MM.1S (cell line): ENCODE measurements at regions not wholly inside any gene's neighbourhood (a gene's known extent, or its start where the extent isn't known, plus 50 kb on each side); places are given as distances from the start of the nearest gene placed in this dataset.
"Not testable (repeated sequence)": the region's sequence is repeated elsewhere in the genome, so short reads cannot be mapped to it uniquely, and the experiment has no call there.

Source experiments
- DNase-seq: peaks from one replicate; pipeline ENCODE4 v3.0.0-alpha.2; 2015
- H2AFZ ChIP-seq: fragments of 300-600 bp; sonication (generic); 2 replicates; pipeline ENCODE4 v1.6.0; 2016; ENCODE audit warnings: antibody characterized with exemption, low read length
- H3F3A ChIP-seq: fragments of 300-600 bp; sonication (generic); 2 replicates; pipeline ENCODE4 v1.6.1; 2016; ENCODE audit warnings: mild to moderate bottlenecking, antibody characterized with exemption, low read length, moderate library complexity, mixed read lengths; ENCODE audit not compliant: insufficient read depth
- H3K27ac ChIP-seq: fragments of 300-600 bp; sonication (generic); 2 replicates; pipeline ENCODE4 v1.5.1; 2016; ENCODE audit warnings: mild to moderate bottlenecking, low read length
- H3K27me3 ChIP-seq: fragments of 300-600 bp; sonication (generic); replicated peaks from 2 replicates; pipeline ENCODE4 v1.6.0; 2016; ENCODE audit warnings: low read length; ENCODE audit not compliant: insufficient read depth
- H3K36me3 ChIP-seq: fragments of 300-600 bp; sonication (generic); replicated peaks from 2 replicates; pipeline ENCODE4 v1.6.1; 2016; ENCODE audit warnings: mild to moderate bottlenecking, low read length, mixed read lengths; ENCODE audit not compliant: insufficient read depth
- H3K4me1 ChIP-seq: fragments of 300-600 bp; sonication (generic); 2 replicates; pipeline ENCODE4 v1.6.1; 2016; ENCODE audit warnings: low read length, mixed read lengths
- H3K4me2 ChIP-seq: fragments of 300-600 bp; sonication (generic); 2 replicates; pipeline ENCODE4 v1.6.0; 2016; ENCODE audit warnings: low read depth, low read length
- H3K4me3 ChIP-seq: fragments of 300-600 bp; sonication (generic); 2 replicates; pipeline ENCODE4 v1.5.1; 2016; ENCODE audit warnings: low read length, mixed read lengths
- H3K79me2 ChIP-seq: fragments of 300-600 bp; sonication (generic); 2 replicates; pipeline ENCODE4 v1.6.1; 2016; ENCODE audit warnings: mixed run types, low read length, mixed read lengths
- H3K9ac ChIP-seq: fragments of 300-600 bp; sonication (generic); 2 replicates; pipeline ENCODE4 v1.6.1; 2016; ENCODE audit warnings: low read length, mixed read lengths
- H3K9me2 ChIP-seq: fragments of 300-600 bp; sonication (generic); replicated peaks from 2 replicates; pipeline ENCODE4 v1.6.1; 2016; ENCODE audit warnings: mild to moderate bottlenecking, low read length, mixed read lengths; ENCODE audit not compliant: insufficient read depth
- H3K9me3 ChIP-seq: fragments of 300-600 bp; sonication (generic); replicated peaks from 2 replicates; pipeline ENCODE4 v1.6.1; 2016; ENCODE audit warnings: mild to moderate bottlenecking, low read length, mixed read lengths; ENCODE audit not compliant: insufficient read depth
- H4K20me1 ChIP-seq: fragments of 300-600 bp; sonication (generic); 2 replicates; pipeline ENCODE4 v1.6.1; 2016; ENCODE audit warnings: mild to moderate bottlenecking, low read length, moderate library complexity, mixed read lengths; ENCODE audit not compliant: insufficient read depth
- CTCF ChIP-seq: fragments of 300-600 bp; sonication (generic); IDR thresholded peaks from 2 replicates; pipeline ENCODE4 v1.5.1; 2016; ENCODE audit warnings: antibody characterized with exemption, low read length, mixed read lengths
- EZH2 ChIP-seq: fragments of 300-600 bp; sonication (generic); optimal IDR thresholded peaks from 2 replicates; pipeline ENCODE3; 2017; ENCODE audit warnings: low read depth, mild to moderate bottlenecking, antibody characterized with exemption, low read length, mixed read lengths
- EZH2phosphoT487 ChIP-seq: fragments of 300-600 bp; sonication (generic); IDR thresholded peaks from 2 replicates; pipeline ENCODE4 v1.6.1; 2018; ENCODE audit warnings: antibody characterized with exemption, low read length

GRCh38 chr16:85529489-85530369 lies 83.4 kb upstream of the GSE1 start:
- H3K4me2 ChIP-seq: no peak overlapping the region
- DNase-seq: no peak
- H3K36me3 ChIP-seq: no peaks in the 10 kb centered on the region
- H3K4me1 ChIP-seq: no peaks in the 10 kb centered on the region
- no peak overlapping the region for H3K4me3 ChIP-seq
- no peak for TF ChIP-seq CTCF
- no peak for TF ChIP-seq EZH2
- no peak for TF ChIP-seq EZH2phosphoT487
- H3K9me2 ChIP-seq: no peaks in the 10 kb centered on the region
- no peaks in the 10 kb centered on the region for H3K9me3 ChIP-seq
- H3K27ac ChIP-seq: no peak overlapping the region
- H4K20me1 ChIP-seq: no peaks in the 10 kb centered on the region
- no peak overlapping the region for H2AFZ ChIP-seq
- peaks cover 25% of the 10 kb centered on the region for H3K27me3 ChIP-seq
- no peaks in the 10 kb centered on the region for H3F3A ChIP-seq
- no peak overlapping the region for H3K9ac ChIP-seq
- H3K79me2 ChIP-seq: no peaks in the 10 kb centered on the region

- DNase-seq: no peak
- Histone ChIP-seq H3K9me2 (no peaks in the 10 kb centered on the region), H3K4me2 (no peak overlapping the region), H2AFZ (no peak overlapping the region), H3K27ac (no peak overlapping the region), H3K9ac (no peak overlapping the region), H3F3A (no peaks in the 10 kb centered on the region), H3K79me2 (no peaks in the 10 kb centered on the region), H3K36me3 (no peaks in the 10 kb centered on the region), H4K20me1 (no peaks in the 10 kb centered on the region), H3K4me1 (no peaks in the 10 kb centered on the region), H3K27me3 (peaks cover 25% of the 10 kb centered on the region), H3K4me3 (no peak overlapping the region), H3K9me3 (no peaks in the 10 kb centered on the region)
- TF ChIP-seq EZH2phosphoT487: no peak
These were observed 82.8 kb upstream of the GSE1 start for GRCh38 chr16:85530370-85530739.

- Histone ChIP-seq H3K9me2 (no peaks in the 10 kb centered on the region), H3F3A (no peaks in the 10 kb centered on the region), H3K27me3 (peaks cover 25% of the 10 kb centered on the region), H3K4me2 (no peak overlapping the region), H3K36me3 (no peaks in the 10 kb centered on the region), H3K27ac (no peak overlapping the region), H4K20me1 (no peaks in the 10 kb centered on the region), H3K4me3 (no peak overlapping the region), H3K4me1 (no peaks in the 10 kb centered on the region), H2AFZ (no peak overlapping the region), H3K79me2 (no peaks in the 10 kb centered on the region), H3K9ac (no peak overlapping the region), H3K9me3 (no peaks in the 10 kb centered on the region)
- no peak for TF ChIP-seq EZH2phosphoT487
- no peak for TF ChIP-seq CTCF
- TF ChIP-seq EZH2: no peak
- DNase-seq: no peak
These were observed 81.6 kb upstream of the GSE1 start for GRCh38 chr16:85531516-85531915.

GRCh38 chr16:85532147-85532546 lies 81.0 kb upstream of the GSE1 start:
- no peak overlapping the region for H2AFZ ChIP-seq
- no peaks in the 10 kb centered on the region for H4K20me1 ChIP-seq
- no peaks in the 10 kb centered on the region for H3K4me1 ChIP-seq
- H3K9ac ChIP-seq: no peak overlapping the region
- no peaks in the 10 kb centered on the region for H3F3A ChIP-seq
- H3K4me3 ChIP-seq: no peak overlapping the region
- H3K9me3 ChIP-seq: no peaks in the 10 kb centered on the region
- TF ChIP-seq EZH2phosphoT487: no peak
- no peaks in the 10 kb centered on the region for H3K9me2 ChIP-seq
- peaks cover 24% of the 10 kb centered on the region for H3K27me3 ChIP-seq
- H3K4me2 ChIP-seq: no peak overlapping the region
- no peaks in the 10 kb centered on the region for H3K79me2 ChIP-seq
- no peak overlapping the region for H3K27ac ChIP-seq
- no peaks in the 10 kb centered on the region for H3K36me3 ChIP-seq
- DNase-seq: no peak

- H3K4me1 ChIP-seq, H3K79me2 ChIP-seq: not testable (repeated sequence)
These were observed 79.5 kb upstream of the GSE1 start for GRCh38 chr16:85533593-85533992.

More at GRCh38 chr16:85533593-85533992, 79.5 kb upstream of the GSE1 start:
- H3K9ac ChIP-seq, H3K36me3 ChIP-seq, H4K20me1 ChIP-seq, H3F3A ChIP-seq, H3K9me2 ChIP-seq, H3K4me2 ChIP-seq, H2AFZ ChIP-seq, H3K9me3 ChIP-seq, H3K4me3 ChIP-seq, H3K27ac ChIP-seq, DNase-seq: not testable (repeated sequence)
- H3K27me3 ChIP-seq: peaks cover 21% of the 10 kb centered on the region
